ENCODE measurements at regions not wholly inside any gene's neighbourhood (a gene's known extent, or its start where the extent isn't known, plus 50 kb on each side); places are given as distances from the start of the nearest gene placed in this dataset.

- no peak for TF ChIP-seq ZNF879 (CRISPR knock-in tag; IDR thresholded peaks at IDR 0.05)
- no peak for TF ChIP-seq PHF5A (CRISPR knock-in tag; IDR thresholded peaks at IDR 0.05; ENCODE audit: low read depth, unreplicated experiment)
- TF ChIP-seq, protein P1, sequence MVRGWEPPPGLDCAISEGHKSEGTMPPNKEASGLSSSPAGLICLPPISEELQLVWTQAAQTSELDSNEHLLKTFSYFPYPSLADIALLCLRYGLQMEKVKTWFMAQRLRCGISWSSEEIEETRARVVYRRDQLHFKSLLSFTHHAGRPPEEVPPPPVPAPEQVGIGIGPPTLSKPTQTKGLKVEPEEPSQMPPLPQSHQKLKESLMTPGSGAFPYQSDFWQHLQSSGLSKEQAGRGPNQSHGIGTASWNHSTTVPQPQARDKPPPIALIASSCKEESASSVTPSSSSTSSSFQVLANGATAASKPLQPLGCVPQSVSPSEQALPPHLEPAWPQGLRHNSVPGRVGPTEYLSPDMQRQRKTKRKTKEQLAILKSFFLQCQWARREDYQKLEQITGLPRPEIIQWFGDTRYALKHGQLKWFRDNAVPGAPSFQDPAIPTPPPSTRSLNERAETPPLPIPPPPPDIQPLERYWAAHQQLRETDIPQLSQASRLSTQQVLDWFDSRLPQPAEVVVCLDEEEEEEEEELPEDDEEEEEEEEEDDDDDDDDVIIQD (CRISPR knock-in tag; IDR thresholded peaks at IDR 0.05; ENCODE audit: low read depth): peak; percentile 94
- peak; percentile 36; the same call in 1 of the 2 replicates for TF ChIP-seq MLX (CRISPR knock-in tag; IDR thresholded peaks at IDR 0.05)
- no peak for TF ChIP-seq ATF7-NPFF (CRISPR knock-in tag; IDR thresholded peaks at IDR 0.05; ENCODE audit: low read depth)
- no peak for TF ChIP-seq ZSCAN20 (CRISPR knock-in tag; IDR thresholded peaks at IDR 0.05; ENCODE audit: borderline replicate concordance)
- TF ChIP-seq XRCC5 (optimal IDR thresholded peaks at IDR 0.05; ENCODE audit: low read length): peak; percentile 17
- TF ChIP-seq, protein P2, sequence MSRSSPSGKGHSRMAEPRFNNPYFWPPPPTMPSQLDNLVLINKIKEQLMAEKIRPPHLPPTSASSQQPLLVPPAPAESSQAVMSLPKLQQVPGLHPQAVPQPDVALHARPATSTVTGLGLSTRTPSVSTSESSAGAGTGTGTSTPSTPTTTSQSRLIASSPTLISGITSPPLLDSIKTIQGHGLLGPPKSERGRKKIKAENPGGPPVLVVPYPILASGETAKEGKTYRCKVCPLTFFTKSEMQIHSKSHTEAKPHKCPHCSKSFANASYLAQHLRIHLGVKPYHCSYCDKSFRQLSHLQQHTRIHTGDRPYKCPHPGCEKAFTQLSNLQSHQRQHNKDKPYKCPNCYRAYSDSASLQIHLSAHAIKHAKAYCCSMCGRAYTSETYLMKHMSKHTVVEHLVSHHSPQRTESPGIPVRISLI (CRISPR knock-in tag; IDR thresholded peaks at IDR 0.05; ENCODE audit: borderline replicate concordance): no peak
- TF ChIP-seq, protein P3, sequence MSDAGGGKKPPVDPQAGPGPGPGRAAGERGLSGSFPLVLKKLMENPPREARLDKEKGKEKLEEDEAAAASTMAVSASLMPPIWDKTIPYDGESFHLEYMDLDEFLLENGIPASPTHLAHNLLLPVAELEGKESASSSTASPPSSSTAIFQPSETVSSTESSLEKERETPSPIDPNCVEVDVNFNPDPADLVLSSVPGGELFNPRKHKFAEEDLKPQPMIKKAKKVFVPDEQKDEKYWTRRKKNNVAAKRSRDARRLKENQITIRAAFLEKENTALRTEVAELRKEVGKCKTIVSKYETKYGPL (CRISPR knock-in tag; IDR thresholded peaks at IDR 0.05): no peak
- TF ChIP-seq NFAT5 (CRISPR knock-in tag; IDR thresholded peaks at IDR 0.05): no peak
- peak; percentile 56; the same call in 1 of the 2 replicates for TF ChIP-seq GABPB1 (CRISPR knock-in tag; IDR thresholded peaks at IDR 0.05)
- peak; percentile 83 for TF ChIP-seq HMG20A (CRISPR knock-in tag; IDR thresholded peaks at IDR 0.05; ENCODE audit: borderline replicate concordance)
- TF ChIP-seq NCOR1 (IDR thresholded peaks at IDR 0.05; ENCODE audit: borderline replicate concordance, low read length): no peak
- TF ChIP-seq ZNF589 (CRISPR knock-in tag; conservative IDR thresholded peaks at IDR 0.05): no peak
- peak; percentile 44; the same call in 1 of the 2 replicates for TF ChIP-seq ZMYM2 (CRISPR knock-in tag; IDR thresholded peaks at IDR 0.05)
- no peak for TF ChIP-seq ZSCAN31 (CRISPR knock-in tag; IDR thresholded peaks at IDR 0.05; ENCODE audit: low read depth)
- TF ChIP-seq JUND (CRISPR knock-in tag; IDR thresholded peaks at IDR 0.05): peak; percentile 88
- TF ChIP-seq ZNF224 (CRISPR knock-in tag; IDR thresholded peaks at IDR 0.05): no peak
- no peak for TF ChIP-seq ZBTB8A (CRISPR knock-in tag; IDR thresholded peaks at IDR 0.05; ENCODE audit: borderline replicate concordance, low read depth)
- 0 out of 2 replicates have a peak, but pooled peaks have one; percentile 22 for TF ChIP-seq DNMT3B (CRISPR knock-in tag; conservative IDR thresholded peaks at IDR 0.05)
- peak; percentile 94 for TF ChIP-seq ZNF644 (CRISPR knock-in tag; IDR thresholded peaks at IDR 0.05; ENCODE audit: low read depth)
These were observed 85.8 kb upstream of the DMRT1 start (continued) for GRCh38 chr9:755454-756381.

All from HepG2 (cell line).